ENCODE measurements at regions not wholly inside any gene's neighbourhood (a gene's known extent, or its start where the extent isn't known, plus 50 kb on each side); places are given as distances from the start of the nearest gene placed in this dataset.

DNA sequence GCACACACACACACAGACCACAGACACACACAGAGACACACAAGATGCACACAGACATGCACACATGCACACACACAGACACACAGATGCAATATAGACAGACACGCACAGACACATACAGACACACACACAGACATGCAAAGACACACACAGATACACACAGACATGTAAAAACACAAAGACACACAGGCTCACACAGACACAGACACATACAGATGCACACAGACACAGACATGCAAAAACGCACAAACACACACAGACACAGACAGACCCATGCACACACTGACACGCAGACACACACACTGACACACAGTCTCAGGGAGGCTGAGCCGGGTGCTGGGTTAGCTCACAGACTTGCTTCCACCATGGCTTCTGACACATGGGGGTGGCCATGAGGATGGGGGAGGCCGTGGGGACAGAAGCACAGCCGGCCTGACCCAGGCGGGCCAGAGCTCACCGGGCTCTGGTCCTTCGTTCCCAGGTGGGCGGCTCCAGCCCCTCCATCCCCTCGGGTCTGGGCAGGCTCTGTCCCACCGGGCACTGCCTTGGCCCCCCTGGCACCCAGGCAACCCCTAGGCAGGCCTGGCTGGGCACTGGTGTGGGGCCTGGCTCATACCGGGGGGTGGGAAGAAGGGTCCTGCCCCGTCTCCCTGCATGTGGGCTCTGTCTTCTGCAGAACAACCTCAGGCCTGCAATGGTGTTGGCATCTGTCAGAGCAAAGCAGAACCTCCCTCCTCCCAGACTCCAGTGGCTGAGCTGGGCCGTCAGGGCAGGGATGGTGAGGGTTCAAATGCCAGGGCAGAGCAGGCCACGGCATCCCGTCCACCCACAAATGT, 1489.5 kb downstream of the BRD1 start:
- Histone ChIP-seq H3K9me2 (ENCODE audit: insufficient read depth) (no peaks in the 10 kb centered on the region), H3F3A (replicated peaks; ENCODE audit: low read depth) (no peaks in the 10 kb centered on the region), H3K27me3 (ENCODE audit: insufficient read depth) (no peaks in the 10 kb centered on the region), H3K4me3 (no peak overlapping the region), H3K4me1 (ENCODE audit: insufficient read depth) (peaks cover 3% of the 10 kb centered on the region; the same call in 1 of the 2 replicates), H3K36me3 (ENCODE audit: insufficient read depth) (no peaks in the 10 kb centered on the region), H2AFZ (no peak overlapping the region), H3K27ac (ENCODE audit: low read depth) (no peak overlapping the region), H3K79me2 (replicated peaks; ENCODE audit: insufficient read depth) (no peaks in the 10 kb centered on the region), H4K20me1 (replicated peaks; ENCODE audit: insufficient read depth) (no peaks in the 10 kb centered on the region), H3K4me2 (no peak overlapping the region)
- Mint-ChIP-seq H3K4me1 (peaks cover 15% of the 10 kb centered on the region), H3K36me3 (ENCODE audit: low read depth) (no peaks in the 10 kb centered on the region), H3K4me3 (no peak overlapping the region), H3K27ac (no peak overlapping the region), H3K27me3 (ENCODE audit: insufficient read depth, low read depth, poor library complexity) (peaks cover 14% of the 10 kb centered on the region), H3K9me3 (no peaks in the 10 kb centered on the region)
- TF ChIP-seq NANOG (IDR thresholded peaks at IDR 0.05; ENCODE audit: borderline replicate concordance) (no peak), STAT1 (IDR thresholded peaks at IDR 0.05; ENCODE audit: unreplicated experiment) (no peak), ZNF331 (CRISPR knock-in tag; IDR thresholded peaks at IDR 0.05; ENCODE audit: low read depth) (no peak), EZH2 (IDR thresholded peaks at IDR 0.05; ENCODE audit: low read depth, unreplicated experiment) (no peak), POLR2AphosphoS5 (IDR thresholded peaks at IDR 0.05; ENCODE audit: low read depth) (no peak), ZNF114 (CRISPR knock-in tag; IDR thresholded peaks at IDR 0.05) (no peak), CTCF (conservative IDR thresholded peaks at IDR 0.05; ENCODE audit: low read depth in 2 of 2) (no peak), ETS1 (IDR thresholded peaks at IDR 0.05) (no peak), EZH2phosphoT487 (IDR thresholded peaks at IDR 0.05; ENCODE audit: unreplicated experiment) (no peak), JUNB (IDR thresholded peaks at IDR 0.05; ENCODE audit: unreplicated experiment) (no peak), CREB1 (CRISPR knock-in tag; IDR thresholded peaks at IDR 0.05; ENCODE audit: low read depth) (no peak)
- TF ChIP-seq, protein P1, sequence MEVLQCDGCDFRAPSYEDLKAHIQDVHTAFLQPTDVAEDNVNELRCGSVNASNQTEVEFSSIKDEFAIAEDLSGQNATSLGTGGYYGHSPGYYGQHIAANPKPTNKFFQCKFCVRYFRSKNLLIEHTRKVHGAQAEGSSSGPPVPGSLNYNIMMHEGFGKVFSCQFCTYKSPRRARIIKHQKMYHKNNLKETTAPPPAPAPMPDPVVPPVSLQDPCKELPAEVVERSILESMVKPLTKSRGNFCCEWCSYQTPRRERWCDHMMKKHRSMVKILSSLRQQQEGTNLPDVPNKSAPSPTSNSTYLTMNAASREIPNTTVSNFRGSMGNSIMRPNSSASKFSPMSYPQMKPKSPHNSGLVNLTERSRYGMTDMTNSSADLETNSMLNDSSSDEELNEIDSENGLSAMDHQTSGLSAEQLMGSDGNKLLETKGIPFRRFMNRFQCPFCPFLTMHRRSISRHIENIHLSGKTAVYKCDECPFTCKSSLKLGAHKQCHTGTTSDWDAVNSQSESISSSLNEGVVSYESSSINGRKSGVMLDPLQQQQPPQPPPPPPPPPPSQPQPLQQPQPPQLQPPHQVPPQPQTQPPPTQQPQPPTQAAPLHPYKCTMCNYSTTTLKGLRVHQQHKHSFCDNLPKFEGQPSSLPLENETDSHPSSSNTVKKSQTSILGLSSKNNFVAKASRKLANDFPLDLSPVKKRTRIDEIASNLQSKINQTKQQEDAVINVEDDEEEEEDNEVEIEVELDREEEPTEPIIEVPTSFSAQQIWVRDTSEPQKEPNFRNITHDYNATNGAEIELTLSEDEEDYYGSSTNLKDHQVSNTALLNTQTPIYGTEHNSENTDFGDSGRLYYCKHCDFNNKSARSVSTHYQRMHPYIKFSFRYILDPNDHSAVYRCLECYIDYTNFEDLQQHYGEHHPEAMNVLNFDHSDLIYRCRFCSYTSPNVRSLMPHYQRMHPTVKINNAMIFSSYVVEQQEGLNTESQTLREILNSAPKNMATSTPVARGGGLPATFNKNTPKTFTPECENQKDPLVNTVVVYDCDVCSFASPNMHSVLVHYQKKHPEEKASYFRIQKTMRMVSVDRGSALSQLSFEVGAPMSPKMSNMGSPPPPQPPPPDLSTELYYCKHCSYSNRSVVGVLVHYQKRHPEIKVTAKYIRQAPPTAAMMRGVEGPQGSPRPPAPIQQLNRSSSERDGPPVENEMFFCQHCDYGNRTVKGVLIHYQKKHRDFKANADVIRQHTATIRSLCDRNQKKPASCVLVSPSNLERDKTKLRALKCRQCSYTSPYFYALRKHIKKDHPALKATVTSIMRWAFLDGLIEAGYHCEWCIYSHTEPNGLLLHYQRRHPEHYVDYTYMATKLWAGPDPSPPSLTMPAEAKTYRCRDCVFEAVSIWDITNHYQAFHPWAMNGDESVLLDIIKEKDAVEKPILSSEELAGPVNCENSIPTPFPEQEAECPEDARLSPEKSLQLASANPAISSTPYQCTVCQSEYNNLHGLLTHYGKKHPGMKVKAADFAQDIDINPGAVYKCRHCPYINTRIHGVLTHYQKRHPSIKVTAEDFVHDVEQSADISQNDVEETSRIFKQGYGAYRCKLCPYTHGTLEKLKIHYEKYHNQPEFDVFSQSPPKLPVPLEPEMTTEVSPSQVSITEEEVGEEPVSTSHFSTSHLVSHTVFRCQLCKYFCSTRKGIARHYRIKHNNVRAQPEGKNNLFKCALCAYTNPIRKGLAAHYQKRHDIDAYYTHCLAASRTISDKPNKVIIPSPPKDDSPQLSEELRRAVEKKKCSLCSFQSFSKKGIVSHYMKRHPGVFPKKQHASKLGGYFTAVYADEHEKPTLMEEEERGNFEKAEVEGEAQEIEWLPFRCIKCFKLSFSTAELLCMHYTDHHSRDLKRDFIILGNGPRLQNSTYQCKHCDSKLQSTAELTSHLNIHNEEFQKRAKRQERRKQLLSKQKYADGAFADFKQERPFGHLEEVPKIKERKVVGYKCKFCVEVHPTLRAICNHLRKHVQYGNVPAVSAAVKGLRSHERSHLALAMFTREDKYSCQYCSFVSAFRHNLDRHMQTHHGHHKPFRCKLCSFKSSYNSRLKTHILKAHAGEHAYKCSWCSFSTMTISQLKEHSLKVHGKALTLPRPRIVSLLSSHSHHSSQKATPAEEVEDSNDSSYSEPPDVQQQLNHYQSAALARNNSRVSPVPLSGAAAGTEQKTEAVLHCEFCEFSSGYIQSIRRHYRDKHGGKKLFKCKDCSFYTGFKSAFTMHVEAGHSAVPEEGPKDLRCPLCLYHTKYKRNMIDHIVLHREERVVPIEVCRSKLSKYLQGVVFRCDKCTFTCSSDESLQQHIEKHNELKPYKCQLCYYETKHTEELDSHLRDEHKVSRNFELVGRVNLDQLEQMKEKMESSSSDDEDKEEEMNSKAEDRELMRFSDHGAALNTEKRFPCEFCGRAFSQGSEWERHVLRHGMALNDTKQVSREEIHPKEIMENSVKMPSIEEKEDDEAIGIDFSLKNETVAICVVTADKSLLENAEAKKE (CRISPR knock-in tag; IDR thresholded peaks at IDR 0.05), result no peak
- TF ChIP-seq, protein P2, sequence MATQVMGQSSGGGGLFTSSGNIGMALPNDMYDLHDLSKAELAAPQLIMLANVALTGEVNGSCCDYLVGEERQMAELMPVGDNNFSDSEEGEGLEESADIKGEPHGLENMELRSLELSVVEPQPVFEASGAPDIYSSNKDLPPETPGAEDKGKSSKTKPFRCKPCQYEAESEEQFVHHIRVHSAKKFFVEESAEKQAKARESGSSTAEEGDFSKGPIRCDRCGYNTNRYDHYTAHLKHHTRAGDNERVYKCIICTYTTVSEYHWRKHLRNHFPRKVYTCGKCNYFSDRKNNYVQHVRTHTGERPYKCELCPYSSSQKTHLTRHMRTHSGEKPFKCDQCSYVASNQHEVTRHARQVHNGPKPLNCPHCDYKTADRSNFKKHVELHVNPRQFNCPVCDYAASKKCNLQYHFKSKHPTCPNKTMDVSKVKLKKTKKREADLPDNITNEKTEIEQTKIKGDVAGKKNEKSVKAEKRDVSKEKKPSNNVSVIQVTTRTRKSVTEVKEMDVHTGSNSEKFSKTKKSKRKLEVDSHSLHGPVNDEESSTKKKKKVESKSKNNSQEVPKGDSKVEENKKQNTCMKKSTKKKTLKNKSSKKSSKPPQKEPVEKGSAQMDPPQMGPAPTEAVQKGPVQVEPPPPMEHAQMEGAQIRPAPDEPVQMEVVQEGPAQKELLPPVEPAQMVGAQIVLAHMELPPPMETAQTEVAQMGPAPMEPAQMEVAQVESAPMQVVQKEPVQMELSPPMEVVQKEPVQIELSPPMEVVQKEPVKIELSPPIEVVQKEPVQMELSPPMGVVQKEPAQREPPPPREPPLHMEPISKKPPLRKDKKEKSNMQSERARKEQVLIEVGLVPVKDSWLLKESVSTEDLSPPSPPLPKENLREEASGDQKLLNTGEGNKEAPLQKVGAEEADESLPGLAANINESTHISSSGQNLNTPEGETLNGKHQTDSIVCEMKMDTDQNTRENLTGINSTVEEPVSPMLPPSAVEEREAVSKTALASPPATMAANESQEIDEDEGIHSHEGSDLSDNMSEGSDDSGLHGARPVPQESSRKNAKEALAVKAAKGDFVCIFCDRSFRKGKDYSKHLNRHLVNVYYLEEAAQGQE (IDR thresholded peaks at IDR 0.05; ENCODE audit: unreplicated experiment), result no peak
- DNase-seq (ENCODE audit: low spot score), result no peak
- ATAC-seq, result no peak

Measured in GM23338 (cell line).